Superior temporal gyrus (tissue), 1 donor: ENCODE measurements at regions not wholly inside any gene's neighbourhood (a gene's known extent, or its start where the extent isn't known, plus 50 kb on each side); places are given as distances from the start of the nearest gene placed in this dataset.

Experiments used
- DNase-seq: peaks from one replicate; pipeline ENCODE4 v3.0.0-alpha.2; 2016; ENCODE audit errors: extremely low spot score

GRCh38 chr20:60362531-60362930, 404.3 kb downstream of the CDH26 start:
- no peak for DNase-seq

DNA sequence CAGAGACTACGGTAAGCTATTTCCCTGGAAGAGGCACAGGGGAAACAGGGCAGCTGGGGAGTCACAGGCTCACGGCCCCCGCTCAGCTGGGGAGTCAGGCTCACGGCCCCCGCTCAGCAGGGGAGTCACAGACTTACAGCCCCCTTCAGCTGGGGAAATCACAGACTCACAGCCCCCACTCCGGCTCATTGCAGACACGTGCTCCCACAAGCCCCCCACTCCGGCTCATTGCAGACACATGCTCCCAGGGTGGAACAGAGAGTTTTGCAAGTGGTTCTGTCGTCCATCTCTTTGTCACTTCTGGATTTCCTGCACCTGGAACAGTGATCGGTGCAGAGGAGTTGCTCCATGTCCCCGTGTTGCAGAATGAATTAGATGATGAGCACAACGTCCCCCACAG, 405.5 kb downstream of the CDH26 start:
- no peak for DNase-seq

GRCh38 chr20:60365064-60365666, 406.9 kb downstream of the CDH26 start:
- no peak for DNase-seq

- DNase-seq = no peak
Measured at GRCh38 chr20:60365882-60366281, 407.7 kb downstream of the CDH26 start.

DNA sequence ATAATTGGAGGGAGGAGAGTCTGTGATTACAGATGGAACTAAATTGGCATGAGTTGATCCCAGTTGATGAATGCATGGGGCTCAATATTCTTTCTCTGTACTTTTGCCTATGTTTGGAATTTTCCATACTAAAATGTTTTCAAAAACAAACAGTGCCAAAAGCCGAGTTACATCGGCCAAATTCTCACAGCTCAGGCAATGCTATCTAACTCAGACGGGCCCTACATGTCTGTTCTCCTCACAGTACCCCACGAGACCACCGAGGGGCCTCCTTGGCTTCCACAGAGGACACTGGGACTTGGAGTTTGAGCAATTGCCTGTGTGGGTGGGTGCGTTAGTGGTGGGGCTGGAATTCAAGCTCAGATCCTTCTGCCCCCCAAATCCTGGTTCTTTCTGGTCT, 413.2 kb downstream of the CDH26 start:
- DNase-seq = no peak

DNA sequence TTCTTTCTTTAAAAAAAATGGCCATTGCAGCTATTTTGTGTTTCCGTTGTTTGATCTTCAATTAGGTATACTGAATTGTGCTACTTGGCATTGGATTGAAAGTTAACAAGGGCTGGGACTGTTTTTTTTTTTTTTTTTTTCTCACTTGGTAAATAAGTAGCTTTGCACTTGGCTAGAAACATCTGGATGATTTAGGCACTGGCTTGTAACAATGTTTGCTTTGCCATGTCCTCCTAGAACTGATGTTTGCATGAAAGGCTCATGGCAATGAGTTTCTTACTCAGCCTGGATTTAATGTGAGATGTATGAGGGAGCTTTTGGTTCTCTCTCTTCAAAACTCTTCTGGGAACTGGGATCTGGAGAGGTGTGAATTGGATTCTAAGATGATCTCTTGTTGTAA, 414.1 kb downstream of the CDH26 start:
- DNase-seq = no peak

DNA sequence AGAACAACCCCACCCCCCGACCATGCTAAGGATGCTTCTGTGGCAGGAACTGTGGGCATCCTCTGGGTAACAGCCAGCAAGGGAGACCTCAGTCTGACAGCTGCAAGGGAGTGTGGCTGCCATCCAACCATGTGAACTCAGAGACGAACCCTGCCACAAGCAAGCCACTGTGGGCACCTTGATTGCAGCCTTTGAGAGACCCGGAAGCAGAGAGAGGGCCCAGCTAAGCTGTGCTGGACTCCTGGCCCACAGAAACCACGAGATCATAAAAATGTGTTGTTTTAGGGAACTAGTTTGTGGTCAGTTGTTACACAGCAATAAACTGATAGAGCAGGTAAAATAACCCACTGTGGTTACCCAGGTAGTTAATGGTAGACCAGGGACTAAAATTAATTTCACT, 414.6 kb downstream of the CDH26 start:
- DNase-seq = no peak

GRCh38 chr20:60378620-60379019, 420.4 kb downstream of the CDH26 start:
- DNase-seq = no peak

DNA sequence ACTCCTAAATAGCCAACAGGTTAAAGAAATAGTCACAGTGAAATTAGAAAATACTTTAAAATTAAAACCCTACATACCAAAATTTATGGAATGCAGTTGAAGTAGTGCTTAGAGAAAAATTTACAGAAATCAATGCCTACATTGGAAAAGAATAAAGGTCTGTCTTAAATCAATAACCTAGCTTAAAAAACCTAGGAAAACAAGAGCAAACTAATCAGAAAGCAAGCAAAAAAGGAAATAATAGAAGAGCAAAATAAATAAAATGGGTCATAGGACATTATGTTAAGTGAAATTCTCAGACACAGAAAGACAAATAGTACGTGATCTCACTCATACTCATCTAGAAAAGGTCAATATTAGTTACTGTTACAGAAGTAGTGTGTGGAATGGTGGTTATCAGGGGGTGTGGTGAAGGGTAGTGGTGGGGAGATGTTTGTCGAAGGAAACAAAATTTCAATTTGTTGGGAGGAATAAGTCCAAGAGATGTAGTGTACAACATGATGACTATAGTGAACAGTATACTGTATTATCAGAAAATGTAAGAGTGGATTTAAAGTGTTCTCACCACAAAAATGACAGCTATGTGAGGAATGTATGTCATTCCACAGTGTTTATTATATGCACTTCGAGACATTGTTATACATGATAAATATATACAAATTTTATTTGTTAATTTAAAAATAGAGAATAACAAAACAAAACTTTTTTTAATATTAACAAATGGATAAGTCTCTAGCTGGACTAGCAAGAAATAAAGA, 423.6 kb downstream of the CDH26 start:
- no peak for DNase-seq

- DNase-seq = no peak
Measured at GRCh38 chr20:60389441-60389840, 431.2 kb downstream of the CDH26 start.

- DNase-seq = no peak
Measured at GRCh38 chr20:60389882-60390281, 431.7 kb downstream of the CDH26 start.

- no peak for DNase-seq
Measured at GRCh38 chr20:60395991-60396390, 437.8 kb downstream of the CDH26 start.

GRCh38 chr20:60400567-60400966, 442.3 kb downstream of the CDH26 start:
- DNase-seq = no peak

GRCh38 chr20:60402189-60403058, 444.2 kb downstream of the CDH26 start:
- DNase-seq = no peak

- DNase-seq = no peak
Measured at GRCh38 chr20:60403105-60403741, 445.0 kb downstream of the CDH26 start.

DNA sequence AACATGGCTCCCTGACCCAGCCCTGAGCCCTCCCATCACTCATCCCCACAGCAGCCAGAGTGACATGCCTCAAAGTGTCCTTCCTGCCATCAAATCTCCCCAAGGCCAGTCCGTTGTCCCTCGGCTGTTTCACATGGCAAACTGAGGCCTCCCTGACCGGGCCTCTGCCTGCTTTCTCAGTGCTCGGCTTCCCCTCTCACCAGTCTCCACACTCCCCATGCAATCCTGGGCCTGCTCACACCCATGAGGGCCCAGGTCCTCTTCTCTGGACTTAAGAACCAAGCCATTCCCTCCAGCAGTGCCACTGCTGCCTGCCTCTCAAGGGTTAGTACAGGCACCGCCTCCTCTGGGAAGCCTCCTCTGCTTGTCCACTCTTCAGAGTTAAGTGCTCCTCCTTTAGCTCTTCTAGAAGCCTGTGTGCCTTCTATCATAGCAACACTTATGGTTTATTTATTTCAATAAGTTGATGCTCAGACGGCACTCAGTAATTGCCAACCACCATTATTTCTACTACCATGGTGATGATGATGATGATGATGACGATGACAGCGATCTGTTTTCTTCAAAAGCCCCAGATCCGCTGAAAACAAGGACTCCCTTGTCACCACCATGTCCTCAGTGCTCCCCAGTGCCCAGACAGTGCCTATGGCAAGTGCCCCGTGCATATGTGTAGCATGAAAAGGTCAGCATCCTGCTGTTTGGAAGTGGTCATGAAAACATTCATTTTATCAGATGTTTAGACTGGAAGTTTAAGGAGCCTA, 449.0 kb downstream of the CDH26 start:
- DNase-seq = no peak

DNA sequence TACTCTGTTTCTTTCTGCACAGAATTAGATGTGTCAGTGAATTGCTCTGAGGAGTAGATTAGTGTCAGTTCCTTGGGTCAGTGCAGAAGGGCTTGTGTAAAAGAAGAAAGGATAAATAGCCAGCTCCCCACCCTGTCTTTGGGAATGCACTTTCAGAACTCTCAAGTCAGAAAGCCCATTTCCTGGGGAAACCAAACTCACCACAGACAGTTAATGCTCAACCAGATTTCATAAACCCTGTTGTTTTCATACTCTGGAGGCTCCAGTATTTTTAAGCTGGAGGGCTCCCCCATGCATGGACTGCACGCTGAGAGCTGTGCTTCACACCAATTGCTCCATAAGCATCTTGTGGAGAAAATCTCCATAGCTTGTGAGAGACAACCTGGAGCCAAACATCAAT, 449.7 kb downstream of the CDH26 start:
- no peak for DNase-seq

DNA sequence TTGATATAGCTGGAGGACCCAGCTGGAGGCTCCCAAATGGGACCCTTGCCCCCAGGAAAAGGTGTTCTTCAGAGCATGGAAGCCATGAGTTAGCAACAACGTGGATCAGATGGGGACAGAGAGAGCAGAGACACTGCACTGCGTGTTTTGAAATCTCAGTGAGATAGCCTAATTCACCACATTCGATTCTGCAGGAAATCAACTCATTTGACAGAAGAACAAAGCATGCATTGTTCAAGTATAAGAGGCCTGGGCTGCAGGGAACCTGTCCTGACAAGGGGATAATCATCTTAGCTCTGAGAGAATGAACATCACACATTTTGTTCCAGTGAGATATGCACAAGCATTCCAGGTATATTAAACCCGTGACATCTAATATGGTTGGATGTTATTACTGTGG, 450.2 kb downstream of the CDH26 start:
- DNase-seq = no peak

- no peak for DNase-seq
Measured at GRCh38 chr20:60410618-60411264, 452.5 kb downstream of the CDH26 start.

- no peak for DNase-seq
Measured at GRCh38 chr20:60411813-60412212, 453.6 kb downstream of the CDH26 start.

DNA sequence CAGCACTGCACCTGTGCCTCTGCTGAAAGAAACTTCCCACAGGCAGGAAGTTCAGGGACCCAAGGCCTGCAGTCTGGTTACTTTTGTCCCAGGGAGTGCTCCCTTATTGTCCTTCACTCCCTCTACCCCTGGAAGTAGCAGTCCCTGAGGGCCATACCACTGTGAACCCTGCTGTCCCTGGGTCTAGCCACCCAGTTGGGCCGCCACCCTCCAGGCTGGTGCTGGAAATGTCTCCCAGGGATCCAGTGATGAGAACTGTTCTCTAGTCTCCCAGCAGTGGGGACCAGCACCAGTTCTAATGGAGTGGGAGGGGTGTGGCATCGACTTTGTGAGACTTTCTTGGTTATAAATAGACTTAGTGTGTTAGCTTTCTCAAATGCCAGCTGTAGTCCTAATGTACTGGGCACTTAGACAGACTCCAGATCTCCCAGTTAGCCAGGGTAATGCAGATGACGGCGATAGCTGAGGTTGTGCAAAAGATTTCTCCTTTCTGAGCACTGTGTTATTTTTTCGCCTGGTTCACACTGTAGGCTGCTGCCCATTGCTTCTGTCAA, 462.5 kb downstream of the CDH26 start:
- DNase-seq = no peak
